HL-60 (cell line): ENCODE measurements at regions not wholly inside any gene's neighbourhood (a gene's known extent, or its start where the extent isn't known, plus 50 kb on each side); places are given as distances from the start of the nearest gene placed in this dataset.

Experiments used
- CTCF ChIP-seq: IDR thresholded peaks from one replicate; pipeline ENCODE4 v1.5.1; 2011; ENCODE audit warnings: low read length, control low read depth, inconsistent platforms; ENCODE audit not compliant: insufficient read depth
- GABPA ChIP-seq: IDR thresholded peaks from 2 replicates; pipeline ENCODE4 v1.6.1; 2012; ENCODE audit warnings: low read depth
- POLR2AphosphoS5 ChIP-seq: IDR thresholded peaks from 2 replicates; pipeline ENCODE4 v1.6.1; 2012; ENCODE audit warnings: low read depth

GRCh38 chr4:91936311-91936710, 367.5 kb upstream of the GRID2 start:
- TF ChIP-seq POLR2AphosphoS5: no peak
- no peak for TF ChIP-seq CTCF
- TF ChIP-seq GABPA: no peak
